Keratinocyte (primary cell): ENCODE measurements at regions not wholly inside any gene's neighbourhood (a gene's known extent, or its start where the extent isn't known, plus 50 kb on each side); places are given as distances from the start of the nearest gene placed in this dataset.

ENCODE experiments used
- DNase-seq: peaks from one replicate; pipeline ENCODE4 v3.0.0-alpha.2; 2011; ENCODE audit warnings: low read depth, missing footprints, low spot score
- FAIRE-seq: peaks from 2 replicates; lab custom pipeline; 2011; peaks lifted over from hg19 to GRCh38; lab: Jason Lieb, UNC
- H2AFZ ChIP-seq: 2 replicates; pipeline ENCODE4 v1.6.0; 2012; ENCODE audit warnings: low read length, control low read depth, inconsistent platforms; ENCODE audit not compliant: control insufficient read depth
- H3K27ac ChIP-seq: 2 replicates; pipeline ENCODE4 v1.5.1; 2011; ENCODE audit warnings: low read length; ENCODE audit not compliant: control insufficient read depth, insufficient read depth
- H3K27me3 ChIP-seq: 3 replicates; pipeline ENCODE4 v1.6.0; 2011; ENCODE audit warnings: low read length; ENCODE audit not compliant: control insufficient read depth, insufficient read depth; ENCODE audit errors: extremely low read depth
- H3K36me3 ChIP-seq, 2 experiments: 2 replicates in 1 of 2; 3 replicates in 1 of 2; pipeline ENCODE4 v1.5.1; 2011; ENCODE audit warnings: low read length in 2 of 2, mild to moderate bottlenecking in 1 of 2; ENCODE audit not compliant: control insufficient read depth in 2 of 2, insufficient read depth in 2 of 2; ENCODE audit errors: extremely low read depth in 1 of 2
- H3K4me1 ChIP-seq: 3 replicates; pipeline ENCODE4 v1.5.1; 2011; ENCODE audit warnings: low read length; ENCODE audit not compliant: control insufficient read depth, insufficient read depth; ENCODE audit errors: extremely low read depth
- H3K4me2 ChIP-seq: 3 replicates; pipeline ENCODE4 v1.6.0; 2011; ENCODE audit warnings: low read depth, low read length; ENCODE audit not compliant: control insufficient read depth, insufficient read depth; ENCODE audit errors: extremely low read depth
- H3K4me3 ChIP-seq, 3 experiments: fragments of 200-600 bp in 1 of 3; sonication (generic) in 1 of 3; 2 replicates in 2 of 3; 3 replicates in 1 of 3; pipeline ENCODE4 v1.5.1; 2011 to 2016; ENCODE audit warnings: low read length in 3 of 3, mild to moderate bottlenecking in 3 of 3, control low read depth in 2 of 3, inconsistent platforms in 1 of 3, low read depth in 1 of 3, mixed read lengths in 1 of 3, mixed run types in 1 of 3, moderate library complexity in 1 of 3; ENCODE audit not compliant: control insufficient read depth in 2 of 3, insufficient read depth in 2 of 3; ENCODE audit errors: extremely low read depth in 1 of 3
- H3K79me2 ChIP-seq: 2 replicates; pipeline ENCODE4 v1.6.0; 2012; ENCODE audit warnings: low read length; ENCODE audit not compliant: control insufficient read depth, insufficient read depth
- H3K9ac ChIP-seq: 3 replicates; pipeline ENCODE4 v1.6.0; 2011; ENCODE audit warnings: low read length; ENCODE audit not compliant: control insufficient read depth, insufficient read depth; ENCODE audit errors: extremely low read depth
- H3K9me1 ChIP-seq: 3 replicates; pipeline ENCODE4 v1.6.0; 2011; ENCODE audit warnings: low read length; ENCODE audit not compliant: control insufficient read depth, insufficient read depth; ENCODE audit errors: extremely low read depth
- H3K9me3 ChIP-seq: 2 replicates; pipeline ENCODE4 v1.5.1; 2012; ENCODE audit warnings: low read depth, low read length; ENCODE audit not compliant: control insufficient read depth
- H4K20me1 ChIP-seq: 3 replicates; pipeline ENCODE4 v1.6.0; 2011; ENCODE audit warnings: low read length; ENCODE audit not compliant: control insufficient read depth, insufficient read depth; ENCODE audit errors: extremely low read depth
- CTCF ChIP-seq, 3 experiments: IDR thresholded peaks in 1 of 3; conservative IDR thresholded peaks in 1 of 3; optimal IDR thresholded peaks in 1 of 3; 2 replicates in 2 of 3; 3 replicates in 1 of 3; pipeline versions ENCODE3 to v1.5.1; 2011; ENCODE audit warnings: low read length in 3 of 3, mild to moderate bottlenecking in 3 of 3, moderate library complexity in 2 of 3, control low read depth in 1 of 3, inconsistent platforms in 1 of 3; ENCODE audit not compliant: insufficient read depth in 2 of 3; ENCODE audit errors: extremely low read depth in 1 of 3
- EZH2 ChIP-seq: IDR thresholded peaks from one replicate; pipeline ENCODE4 v1.6.1; 2012; ENCODE audit warnings: inconsistent platforms, mild to moderate bottlenecking, low read length, moderate library complexity
- dilution Hi-C: fragments of 300-500 bp; cut with MboI; formaldehyde crosslinking; loops from one replicate; pipeline ENCODE4 v1.7.0; 2020; ENCODE audit warnings: low sequenced_read_pairs; ENCODE audit not compliant: extremely low pct_ligation_motif_present

- H3K4me2 ChIP-seq = no peak overlapping the region
- no peaks in the 10 kb centered on the region for H3K9me1 ChIP-seq
- H3K27ac ChIP-seq = no peak overlapping the region
- H2AFZ ChIP-seq = no peak overlapping the region
- no peaks in the 10 kb centered on the region for H3K79me2 ChIP-seq
- H3K36me3 ChIP-seq = no peaks in the 10 kb centered on the region
- DNase-seq (no peak), FAIRE-seq (no peak)
- no peak overlapping the region for H3K9ac ChIP-seq
- no peak overlapping the region for H3K4me3 ChIP-seq
- TF ChIP-seq CTCF (optimal IDR thresholded peaks at IDR 0.05 in 1 of 3, IDR thresholded peaks at IDR 0.05 in 1 of 3, conservative IDR thresholded peaks at IDR 0.05 in 1 of 3; ENCODE audit: extremely low read depth in 1 of 3, insufficient read depth in 2 of 3, low read length in 3 of 3) (no peak), EZH2 (no peak)
- H3K9me3 ChIP-seq = no peaks in the 10 kb centered on the region
- no peaks in the 10 kb centered on the region for H3K4me1 ChIP-seq
- no peaks in the 10 kb centered on the region for H3K27me3 ChIP-seq
- dilution Hi-C loops = no loop called here
- H4K20me1 ChIP-seq = no peaks in the 10 kb centered on the region
These were observed 183.6 kb downstream of the NSG2 start for GRCh38 chr5:174229068-174229467.

- Histone ChIP-seq H3K27ac (no peak overlapping the region), H3K4me1 (no peaks in the 10 kb centered on the region), H3K9me3 (no peaks in the 10 kb centered on the region), H3K4me3 (no peak overlapping the region), H3K4me2 (no peak overlapping the region), H3K9ac (no peak overlapping the region), H3K27me3 (no peaks in the 10 kb centered on the region), H3K79me2 (no peaks in the 10 kb centered on the region), H3K36me3 (no peaks in the 10 kb centered on the region), H4K20me1 (no peaks in the 10 kb centered on the region), H2AFZ (no peak overlapping the region), H3K9me1 (no peaks in the 10 kb centered on the region)
- dilution Hi-C loops = no loop called here
- TF ChIP-seq EZH2 (no peak), CTCF (optimal IDR thresholded peaks at IDR 0.05 in 1 of 3, IDR thresholded peaks at IDR 0.05 in 1 of 3, conservative IDR thresholded peaks at IDR 0.05 in 1 of 3; ENCODE audit: extremely low read depth in 1 of 3, insufficient read depth in 2 of 3, low read length in 3 of 3) (no peak)
- DNase-seq (no peak), FAIRE-seq (no peak)
These were observed 184.2 kb downstream of the NSG2 start for GRCh38 chr5:174229514-174230370.
